NCI-H524 (cell line): ENCODE measurements at regions not wholly inside any gene's neighbourhood (a gene's known extent, or its start where the extent isn't known, plus 50 kb on each side); places are given as distances from the start of the nearest gene placed in this dataset.
"Not testable (repeated sequence)": the region's sequence is repeated elsewhere in the genome, so short reads cannot be mapped to it uniquely, and the experiment has no call there.

Source experiments
- DNase-seq, 2 experiments: peaks; one replicate each; lab custom pipeline; 2025; lab: John Stamatoyannopoulos, UW

- DNase-seq = peak in 1 of 2 experiments; percentile 6
Measured at GRCh38 chr1:215287362-215287761, 204.8 kb downstream of the KCNK2 start.

- no peak for DNase-seq
Measured at GRCh38 chr1:215290018-215290417, 207.5 kb downstream of the KCNK2 start.

- DNase-seq = no peak
Measured at GRCh38 chr1:215292932-215293331, 210.4 kb downstream of the KCNK2 start.

- no peak for DNase-seq
Measured at GRCh38 chr1:215306426-215306825, 223.9 kb downstream of the KCNK2 start.

- DNase-seq = no peak
Measured at GRCh38 chr1:215321802-215322201, 239.3 kb downstream of the KCNK2 start.

GRCh38 chr1:215323992-215324391 lies 241.5 kb downstream of the KCNK2 start:
- DNase-seq = not testable (repeated sequence)

- no peak for DNase-seq
Measured at GRCh38 chr1:215330426-215330825, 236.7 kb upstream of the KCTD3 start.

GRCh38 chr1:215344539-215344938 lies 222.6 kb upstream of the KCTD3 start:
- no peak for DNase-seq

GRCh38 chr1:215345208-215345607 lies 221.9 kb upstream of the KCTD3 start:
- no peak for DNase-seq

GRCh38 chr1:215345766-215346165 lies 221.3 kb upstream of the KCTD3 start:
- DNase-seq = peak in 1 of 2 experiments; percentile 30

- DNase-seq = no peak
Measured at GRCh38 chr1:215357901-215358300, 209.2 kb upstream of the KCTD3 start.

- DNase-seq = no peak
Measured at GRCh38 chr1:215358356-215358755, 208.7 kb upstream of the KCTD3 start.

GRCh38 chr1:215360031-215360430 lies 207.1 kb upstream of the KCTD3 start:
- DNase-seq = no peak

GRCh38 chr1:215360758-215361157 lies 206.3 kb upstream of the KCTD3 start:
- no peak for DNase-seq

GRCh38 chr1:215375381-215375780 lies 191.7 kb upstream of the KCTD3 start:
- DNase-seq = no peak

- DNase-seq = no peak
Measured at GRCh38 chr1:215376544-215377264, 190.4 kb upstream of the KCTD3 start.

GRCh38 chr1:215377746-215378145 lies 189.4 kb upstream of the KCTD3 start:
- no peak for DNase-seq

GRCh38 chr1:215380566-215380965 lies 186.5 kb upstream of the KCTD3 start:
- DNase-seq = no peak

GRCh38 chr1:215393476-215393875 lies 173.6 kb upstream of the KCTD3 start:
- no peak for DNase-seq

GRCh38 chr1:215394084-215394991 lies 172.8 kb upstream of the KCTD3 start:
- DNase-seq = no peak

- DNase-seq = no peak
Measured at GRCh38 chr1:215397106-215397505, 170.0 kb upstream of the KCTD3 start.

GRCh38 chr1:215397843-215398242 lies 169.3 kb upstream of the KCTD3 start:
- DNase-seq = no peak

- DNase-seq = no peak
Measured at GRCh38 chr1:215399787-215400186, 167.3 kb upstream of the KCTD3 start.
